HG02943 (cell line): ENCODE measurements at regions not wholly inside any gene's neighbourhood (a gene's known extent, or its start where the extent isn't known, plus 50 kb on each side); places are given as distances from the start of the nearest gene placed in this dataset.
"Not testable (repeated sequence)": the region's sequence is repeated elsewhere in the genome, so short reads cannot be mapped to it uniquely, and the experiment has no call there.

Source experiments
- ATAC-seq: cut with Tn5 transposase; IDR thresholded peaks from one replicate; pipeline ENCODE4 v1.9.1; 2021; ENCODE audit warnings: mild to moderate bottlenecking, low read depth, moderate library complexity; ENCODE audit not compliant: unreplicated experiment

DNA sequence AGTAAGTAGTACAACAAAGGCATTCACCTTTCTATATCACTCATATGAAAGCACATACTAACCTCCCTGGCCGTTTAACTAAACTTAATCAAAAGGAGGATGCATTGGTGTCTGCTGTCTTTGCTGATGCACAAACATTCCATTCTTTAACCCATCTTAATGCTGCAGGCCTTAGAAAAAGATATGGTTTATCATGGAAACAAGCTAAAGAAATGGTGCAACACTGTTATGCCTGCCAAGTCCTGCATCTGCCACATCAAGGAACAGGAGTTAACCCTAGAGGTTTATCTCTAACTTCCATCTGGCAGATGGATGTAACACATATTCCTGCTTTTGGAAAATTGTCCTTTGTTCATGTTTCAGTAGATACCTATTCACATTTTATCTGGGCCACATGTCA lies 296.5 kb upstream of the DKK2 start:
- ATAC-seq = not testable (repeated sequence)

DNA sequence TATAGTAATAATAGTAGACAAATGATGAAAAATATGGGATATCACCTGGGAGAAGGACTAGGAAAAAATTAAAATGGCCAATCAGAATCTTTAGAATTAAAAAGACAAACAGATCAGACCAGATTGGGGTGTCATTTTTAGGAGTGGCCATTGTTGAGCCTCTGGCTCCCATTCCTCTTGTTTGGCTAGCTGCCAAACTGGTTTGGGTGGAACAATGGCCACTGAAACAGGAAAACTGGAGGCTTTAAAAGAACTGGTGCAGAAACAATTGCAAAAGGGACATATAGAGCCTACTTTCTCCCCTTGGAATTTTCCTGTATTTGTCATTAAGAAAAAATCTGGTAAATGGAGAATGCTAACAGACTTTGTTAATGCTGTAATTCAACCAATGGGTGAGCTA lies 294.8 kb upstream of the DKK2 start:
- no peak for ATAC-seq

DNA sequence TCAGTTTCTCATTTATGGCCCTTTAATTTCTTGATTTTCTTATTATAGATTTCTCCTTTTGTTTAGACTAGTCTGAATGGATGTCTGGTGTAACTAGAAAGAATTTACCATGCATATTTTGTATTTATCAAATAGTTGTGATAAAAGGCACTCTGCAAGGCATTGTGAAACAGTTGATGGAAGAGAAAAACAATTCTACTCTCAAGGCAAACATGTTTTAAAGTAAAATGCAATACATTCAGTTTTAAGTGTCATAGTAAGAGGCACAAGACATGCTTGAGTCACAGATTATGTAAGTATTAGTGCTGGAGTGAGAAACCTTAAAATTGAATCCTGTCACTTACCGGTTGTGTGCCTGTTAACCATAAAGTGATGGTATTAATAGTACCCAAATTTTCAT lies 283.3 kb upstream of the DKK2 start:
- no peak for ATAC-seq

DNA sequence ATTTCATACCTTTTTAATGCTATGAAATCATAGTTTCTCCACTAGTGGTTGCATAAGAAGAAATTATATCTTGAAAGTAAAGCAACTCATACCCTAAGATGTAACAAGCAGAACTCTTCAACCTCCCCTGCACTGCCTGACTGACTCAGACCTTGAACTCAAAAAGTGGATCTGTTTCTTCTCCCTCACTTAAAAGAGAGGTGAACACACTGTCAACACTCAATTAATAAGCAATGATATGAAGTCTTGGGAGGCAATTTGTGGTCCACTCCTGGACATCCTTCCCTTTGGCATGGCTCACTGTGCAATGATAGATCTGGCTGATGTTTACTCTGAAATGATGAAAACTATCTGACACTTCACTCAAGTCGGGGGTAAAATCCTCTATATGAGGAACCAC lies 282.0 kb upstream of the DKK2 start:
- no peak for ATAC-seq

DNA sequence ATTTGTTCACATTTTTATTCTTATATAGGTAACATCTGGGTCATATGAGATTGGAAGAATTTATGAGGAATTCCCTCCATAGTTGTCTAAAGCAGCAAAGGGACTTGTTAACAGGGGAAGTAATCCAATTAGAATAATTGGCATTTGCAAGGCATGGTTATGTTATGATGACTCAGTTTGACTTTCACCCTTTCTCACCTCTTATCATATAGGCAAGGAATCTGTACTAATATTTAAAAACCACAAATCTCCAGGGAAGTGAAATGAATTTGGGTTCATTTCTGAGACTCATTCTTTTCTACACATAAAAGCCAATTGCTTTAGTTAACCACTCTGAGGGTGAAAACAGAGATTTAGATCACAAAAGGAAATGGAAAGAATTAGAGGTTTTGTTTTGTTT lies 281.5 kb upstream of the DKK2 start:
- no peak for ATAC-seq

DNA sequence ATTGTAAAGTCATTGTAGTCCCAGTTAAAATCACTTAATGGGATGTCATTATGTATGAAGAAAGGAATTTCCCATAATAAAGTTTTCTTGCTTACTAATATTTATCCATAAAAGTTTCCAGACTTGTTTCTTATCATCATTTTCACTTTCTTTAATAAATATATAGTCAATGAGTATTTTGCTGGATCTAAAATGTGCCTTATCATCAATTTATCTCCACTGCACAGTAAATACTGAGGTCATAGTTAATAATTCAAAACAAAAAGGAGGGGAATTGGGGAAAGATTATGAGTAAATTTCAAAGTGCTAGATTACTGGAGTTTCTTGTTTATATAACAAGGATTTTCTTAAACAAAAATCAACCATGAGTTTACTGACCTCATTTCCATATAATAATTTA lies 279.5 kb upstream of the DKK2 start:
- no peak for ATAC-seq

DNA sequence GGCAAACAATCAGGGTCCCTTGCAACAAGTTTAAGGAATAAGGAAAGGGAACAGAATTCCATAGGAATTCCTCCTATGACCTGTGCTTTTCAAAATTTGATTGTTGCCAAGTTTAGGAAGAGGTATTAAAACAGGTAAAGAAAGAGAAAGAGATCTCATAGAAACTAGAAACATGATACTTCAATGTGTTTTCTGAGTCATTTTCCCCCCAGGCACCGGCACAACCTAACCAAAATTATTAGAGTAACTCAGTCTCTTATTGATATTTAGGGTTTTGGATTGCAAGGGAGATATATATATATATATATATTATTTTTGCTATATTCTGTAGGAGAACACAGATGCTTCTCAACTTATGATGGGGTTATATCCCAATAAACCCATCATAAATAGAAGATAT lies 278.0 kb upstream of the DKK2 start:
- no peak for ATAC-seq

DNA sequence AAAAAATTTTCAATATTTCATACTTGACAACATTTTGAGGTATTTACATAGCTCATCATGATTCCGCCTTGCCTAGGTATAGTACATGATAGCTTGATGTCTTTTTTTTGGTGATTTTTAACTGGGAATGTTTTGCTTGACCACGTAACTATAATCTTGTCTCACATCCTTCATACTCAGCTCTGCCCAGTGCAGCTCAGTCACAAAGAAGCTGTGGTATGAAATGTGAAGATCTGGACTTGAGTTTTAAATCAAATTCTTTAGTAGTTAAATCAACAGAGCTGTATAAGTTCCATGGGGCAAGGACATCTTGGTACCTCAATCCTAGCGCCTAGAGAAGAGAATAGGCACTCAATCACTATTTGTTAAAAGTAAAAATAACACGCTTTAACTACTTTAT lies 276.3 kb upstream of the DKK2 start:
- ATAC-seq = no peak

DNA sequence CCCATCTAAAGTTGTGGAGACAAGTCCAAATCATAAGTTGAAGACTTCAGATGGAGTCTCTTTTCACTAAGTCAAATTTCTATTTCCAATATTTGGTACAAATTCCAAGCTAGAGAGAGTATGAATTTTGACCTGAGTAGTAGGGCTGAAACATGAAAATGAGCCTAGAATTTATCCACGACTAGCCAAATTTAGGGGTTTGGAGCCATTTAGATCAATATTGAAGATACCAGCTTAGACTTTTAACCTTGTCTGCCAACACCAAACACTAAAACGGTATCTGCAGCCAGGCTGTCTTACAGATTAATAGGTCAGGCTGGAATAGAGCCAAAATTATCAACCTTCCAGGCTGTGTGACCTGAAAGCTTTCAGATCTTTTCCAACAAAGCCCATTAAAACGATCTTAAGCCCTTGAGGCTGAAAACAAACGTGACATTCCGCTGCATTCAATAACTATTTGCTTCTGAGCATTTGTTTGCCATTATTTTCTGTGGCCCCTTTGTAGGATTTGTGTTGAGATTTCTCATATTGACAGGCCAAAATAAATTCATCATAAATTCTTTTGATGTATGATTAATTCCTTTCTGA lies 268.7 kb upstream of the DKK2 start:
- no peak for ATAC-seq

DNA sequence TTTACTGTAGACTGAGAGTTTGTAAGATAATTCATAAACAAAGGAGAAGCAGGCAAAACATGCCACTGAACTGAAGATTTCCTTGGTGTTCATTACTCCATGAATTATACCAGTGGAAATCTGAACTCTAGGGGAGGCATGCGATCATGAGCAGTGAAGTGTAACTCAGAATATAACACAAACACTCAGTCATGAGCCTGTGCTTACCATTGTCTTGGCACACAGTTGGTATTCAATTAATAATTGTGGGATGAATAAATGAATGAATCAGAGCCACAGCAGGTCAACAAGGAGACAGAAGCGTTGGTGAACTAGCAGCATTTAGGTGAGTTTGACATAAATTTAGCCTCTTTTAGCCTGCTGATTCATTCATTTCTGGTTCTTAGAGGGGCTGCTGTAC lies 263.5 kb upstream of the DKK2 start:
- ATAC-seq = no peak

DNA sequence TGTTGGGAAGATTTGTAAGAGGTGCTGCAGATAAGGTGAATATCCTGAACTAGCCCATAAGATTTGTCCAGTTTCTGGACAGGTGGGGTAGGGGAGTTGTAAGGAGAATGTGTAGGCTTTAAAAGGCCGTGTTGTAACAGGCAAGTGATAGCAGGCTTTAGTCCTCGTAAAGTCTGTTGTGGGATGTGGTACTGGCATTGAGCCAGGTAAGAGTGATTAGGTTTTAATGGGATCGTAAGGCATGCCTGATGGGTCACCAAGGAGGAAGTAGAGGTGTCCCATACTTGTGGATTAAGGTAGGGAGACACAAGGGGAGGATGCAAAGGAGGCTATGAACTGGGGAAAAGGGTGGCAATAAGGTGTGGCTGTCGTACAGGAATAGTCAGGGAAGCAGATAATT lies 256.9 kb upstream of the DKK2 start:
- no peak for ATAC-seq

DNA sequence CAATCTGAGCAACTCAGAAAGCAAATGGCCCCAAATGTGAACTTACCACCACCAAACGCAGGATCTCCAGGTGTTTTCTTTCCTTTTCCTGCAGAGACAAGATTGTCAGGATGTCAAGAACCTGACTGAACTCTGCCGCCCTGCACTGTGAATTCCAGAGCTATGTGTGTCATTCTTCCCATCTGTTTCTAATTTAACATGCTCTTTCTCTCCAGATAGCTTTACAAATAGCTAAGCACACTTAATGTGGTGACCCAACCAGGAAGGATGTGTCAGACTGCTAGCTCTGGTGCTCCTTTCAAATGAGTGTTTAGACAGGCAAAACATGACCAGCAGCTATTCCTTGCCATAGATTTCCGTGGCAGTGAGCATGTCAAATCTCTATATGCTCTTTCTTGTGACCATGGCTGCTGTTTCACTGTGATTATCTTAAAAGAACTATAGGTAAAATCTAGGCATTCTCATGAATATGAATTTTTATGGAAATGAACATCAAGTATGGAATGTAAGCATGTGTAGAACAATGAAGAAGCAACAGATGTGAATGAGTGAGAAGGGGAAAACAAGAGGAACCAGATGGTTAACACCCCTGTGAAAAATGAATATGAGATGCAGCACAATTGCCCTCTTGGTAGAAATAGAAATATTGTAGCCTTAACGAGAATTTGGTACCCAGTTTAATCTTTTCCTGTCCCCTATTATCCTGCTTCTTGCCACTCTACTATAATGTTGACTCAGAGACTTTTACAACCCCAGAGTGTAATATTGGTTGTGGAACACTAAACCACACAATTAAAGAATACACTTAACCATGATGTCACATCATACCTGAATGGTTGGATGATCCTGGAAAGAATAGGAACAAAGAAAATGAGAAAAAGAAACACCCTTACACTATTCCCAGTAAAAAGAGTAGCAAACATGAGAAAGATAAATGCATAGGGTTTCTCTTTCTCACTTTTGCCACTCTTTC lies 247.8 kb upstream of the DKK2 start:
- ATAC-seq = no peak

DNA sequence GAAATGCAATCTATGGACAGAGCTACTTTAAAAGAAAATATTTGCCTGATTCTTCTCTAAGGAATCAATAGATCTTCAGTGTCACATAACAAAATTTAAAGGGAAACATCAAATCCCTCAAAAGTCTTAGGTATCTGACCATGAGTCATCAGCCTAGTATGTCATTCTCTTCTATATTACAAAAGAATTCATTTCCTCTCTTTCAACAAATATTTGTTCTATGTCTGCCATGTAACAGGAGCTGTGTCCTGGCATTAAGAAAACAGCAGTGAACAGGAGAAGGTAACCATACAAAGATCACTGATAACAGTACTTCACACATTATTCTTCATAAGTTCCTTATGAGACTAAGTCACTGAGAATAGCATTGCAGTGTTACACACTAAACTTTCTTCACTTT lies 243.6 kb upstream of the DKK2 start:
- no peak for ATAC-seq

DNA sequence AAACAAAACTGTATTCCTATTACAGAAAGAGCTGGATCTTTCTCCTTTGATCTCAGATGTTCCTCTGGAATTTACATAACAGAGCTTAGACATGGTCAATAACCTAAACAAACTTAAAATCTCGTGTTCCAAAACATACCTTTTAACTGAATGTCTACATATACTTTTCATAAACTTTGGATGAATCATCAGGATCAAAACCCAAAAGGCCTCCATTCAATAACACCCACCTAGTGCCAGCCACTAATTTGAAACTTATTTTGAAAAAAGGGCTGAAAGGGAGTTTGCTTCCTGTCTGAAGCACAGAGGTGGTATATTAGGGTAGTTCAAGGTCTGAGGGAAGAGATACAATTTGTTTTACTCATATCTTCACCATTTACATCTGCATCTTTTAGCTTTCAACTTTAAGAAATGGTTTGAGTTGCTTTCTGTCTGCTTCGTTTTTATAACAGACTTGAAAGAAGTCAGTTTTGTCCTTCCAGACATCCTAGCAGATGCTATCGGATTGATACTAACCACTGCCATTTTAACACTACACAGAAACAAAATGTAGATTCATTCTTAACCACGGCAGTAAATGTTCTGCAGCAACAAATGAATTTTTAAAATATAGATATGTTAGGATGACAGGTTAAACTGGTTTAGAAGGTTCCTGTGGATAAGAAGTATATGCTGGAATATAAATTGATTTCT lies 242.8 kb upstream of the DKK2 start:
- no peak for ATAC-seq

DNA sequence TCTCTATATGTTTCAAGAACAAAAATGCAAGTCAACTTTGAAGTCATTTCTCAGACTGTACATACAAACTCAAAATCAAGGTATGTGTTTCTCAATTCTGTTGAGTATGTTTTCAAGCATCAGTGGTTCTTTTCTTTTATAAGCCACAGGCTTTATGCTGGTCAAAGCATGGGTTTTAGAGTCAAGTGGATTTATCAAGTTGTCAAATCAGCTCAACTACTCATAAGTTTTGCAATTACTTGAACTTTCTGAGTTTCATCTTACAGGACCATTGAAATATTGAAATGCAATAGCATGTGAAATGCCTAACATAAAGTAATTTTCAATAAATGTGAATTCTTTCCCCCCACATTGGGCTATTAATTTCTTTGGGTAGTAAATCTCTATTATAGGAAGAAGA lies 239.9 kb upstream of the DKK2 start:
- ATAC-seq = no peak

DNA sequence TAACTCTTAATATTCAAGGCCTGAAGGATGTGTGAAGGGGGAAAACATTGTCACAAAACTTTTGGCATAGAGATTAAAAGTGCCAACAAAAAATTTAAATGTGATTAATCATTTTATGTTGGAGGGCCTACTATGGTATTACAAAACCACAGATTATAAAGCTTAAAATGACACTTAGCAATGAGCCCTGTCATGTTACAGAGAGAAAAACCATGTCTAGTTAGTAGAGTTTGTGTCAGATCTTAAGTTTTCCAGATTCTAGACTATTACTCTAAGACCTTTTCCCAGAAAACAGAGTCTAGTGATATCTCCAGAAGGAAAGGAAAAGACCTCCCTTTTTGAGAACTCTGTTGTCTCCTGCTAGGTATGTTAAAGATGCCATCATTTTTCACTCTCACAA lies 239.1 kb upstream of the DKK2 start:
- no peak for ATAC-seq

DNA sequence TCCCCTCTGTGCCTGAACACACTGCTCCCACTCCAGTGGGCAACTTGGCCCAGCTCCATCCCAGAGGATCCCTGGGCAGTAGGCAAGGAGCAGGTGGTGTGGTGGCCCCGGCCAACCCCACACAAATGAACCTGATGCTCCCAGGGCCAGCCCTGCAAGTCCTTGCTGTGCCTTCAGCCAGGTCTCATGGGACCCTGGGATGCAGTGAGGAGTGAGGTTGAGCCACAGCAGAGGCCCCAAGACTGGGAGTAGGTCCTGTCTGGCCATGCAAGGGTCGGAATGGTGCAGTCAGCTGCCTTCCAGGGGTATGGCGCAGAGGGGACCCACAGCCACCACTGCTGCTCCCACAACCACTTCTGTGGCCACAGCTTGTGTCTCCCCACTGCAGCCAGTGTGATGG lies 234.5 kb upstream of the DKK2 start:
- ATAC-seq = no peak

DNA sequence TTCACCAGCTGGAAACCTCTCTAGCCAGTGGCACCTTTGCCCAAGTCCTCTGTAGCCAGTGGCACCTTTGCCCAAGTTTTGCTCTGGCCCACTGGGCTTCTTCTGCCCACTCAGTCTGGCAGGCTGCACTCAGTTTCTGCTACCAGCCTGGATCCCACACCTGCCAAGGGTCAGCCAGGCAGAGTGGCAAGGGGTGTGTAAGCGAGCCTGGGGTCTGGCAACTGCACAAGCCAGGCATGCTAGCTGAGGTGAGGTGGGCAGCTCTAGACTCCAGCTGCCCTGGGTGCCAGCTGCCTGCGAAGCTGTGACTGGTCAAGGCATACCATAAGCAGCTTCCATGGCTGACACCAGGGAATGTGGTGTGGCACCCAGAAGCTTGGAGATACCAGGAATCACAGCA lies 233.1 kb upstream of the DKK2 start:
- ATAC-seq = no peak

DNA sequence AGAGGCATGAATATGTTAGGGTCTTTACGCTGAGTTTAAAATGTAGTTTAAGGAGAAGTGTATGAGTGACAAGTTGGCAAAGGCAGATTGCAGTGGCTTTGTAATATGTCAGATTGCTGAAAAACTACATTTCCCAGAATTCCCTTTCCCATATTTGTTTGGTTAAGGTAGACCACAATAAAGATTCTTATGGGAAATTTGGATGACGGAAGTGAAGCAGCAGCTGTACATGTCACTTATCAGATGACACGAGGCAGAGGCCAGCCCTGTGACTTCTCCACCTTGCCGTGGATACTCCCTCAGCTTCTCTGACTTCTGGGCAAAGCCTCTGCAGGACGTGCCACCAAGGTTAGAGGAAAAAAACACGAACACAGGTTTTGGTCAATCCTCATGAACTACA lies 229.7 kb upstream of the DKK2 start:
- ATAC-seq = no peak

DNA sequence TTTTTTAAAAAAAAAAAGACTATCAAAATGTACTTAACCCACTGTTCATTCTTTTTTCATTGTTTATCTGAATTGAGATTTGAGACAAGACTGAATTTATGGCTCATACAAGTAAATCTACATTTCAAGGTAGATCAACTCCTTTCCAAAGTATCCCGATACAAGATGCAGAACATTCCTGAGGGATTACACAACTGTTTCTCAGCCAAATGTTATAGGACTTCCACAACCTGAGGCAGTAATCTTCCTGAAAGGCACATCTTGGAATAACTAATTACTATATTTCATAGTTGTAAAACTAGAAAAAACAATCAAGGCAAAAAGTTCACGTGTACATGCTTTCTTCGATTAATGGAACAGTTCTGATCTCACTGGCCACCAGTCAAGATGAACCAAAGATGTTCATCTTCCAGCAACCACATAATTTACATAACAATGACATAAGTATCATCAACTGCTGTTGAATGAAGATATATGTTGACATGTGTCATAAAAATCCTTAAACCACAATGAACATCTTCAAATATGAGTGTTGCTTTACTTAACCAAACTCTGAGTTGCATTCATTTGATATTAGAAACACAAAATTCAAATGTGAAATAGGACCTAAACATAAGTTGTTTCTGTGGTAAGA lies 225.2 kb upstream of the DKK2 start:
- ATAC-seq = no peak

DNA sequence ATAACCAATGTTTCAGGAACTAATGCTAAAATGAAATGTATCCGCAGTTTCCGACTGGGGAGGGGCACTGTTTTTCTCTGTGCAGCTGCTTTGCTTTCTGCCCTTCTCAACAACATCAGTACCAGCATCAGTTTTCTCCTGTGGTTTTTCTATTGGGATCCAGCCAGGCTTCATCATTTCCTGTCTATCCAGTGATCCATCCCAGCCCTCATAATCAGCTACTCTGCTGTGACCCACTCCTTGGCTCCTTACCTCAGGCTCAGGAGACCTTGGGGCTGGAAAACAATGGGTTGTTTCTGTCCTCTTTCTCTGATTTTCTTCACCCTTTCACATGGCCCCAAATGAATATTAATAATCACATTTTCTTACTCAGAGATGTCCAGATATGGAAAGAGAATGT lies 222.2 kb upstream of the DKK2 start:
- no peak for ATAC-seq
